ENCODE measurements at regions not wholly inside any gene's neighbourhood (a gene's known extent, or its start where the extent isn't known, plus 50 kb on each side); places are given as distances from the start of the nearest gene placed in this dataset.

DNA sequence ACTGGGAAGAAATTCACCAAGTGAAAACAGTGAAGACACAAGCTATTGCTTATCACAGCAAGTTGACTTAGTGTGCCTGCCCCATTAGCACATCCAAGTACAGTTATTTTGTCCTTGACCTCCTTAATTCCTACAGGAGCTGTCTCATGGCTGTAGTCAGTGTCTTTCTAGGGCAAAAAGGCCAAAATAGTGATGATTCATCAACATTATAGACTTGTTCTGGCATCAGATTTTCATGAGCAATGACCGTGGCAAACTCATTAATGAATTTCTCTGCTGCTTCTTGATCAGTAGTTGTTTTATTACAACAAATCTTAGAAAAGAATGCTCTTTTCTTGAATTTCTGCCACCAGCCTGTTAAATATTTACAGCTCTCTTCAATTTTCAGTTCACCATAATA is 1169.3 kb upstream of the DDX18 start:
- DNase-seq (ENCODE audit: low spot score) = no peak

DNA sequence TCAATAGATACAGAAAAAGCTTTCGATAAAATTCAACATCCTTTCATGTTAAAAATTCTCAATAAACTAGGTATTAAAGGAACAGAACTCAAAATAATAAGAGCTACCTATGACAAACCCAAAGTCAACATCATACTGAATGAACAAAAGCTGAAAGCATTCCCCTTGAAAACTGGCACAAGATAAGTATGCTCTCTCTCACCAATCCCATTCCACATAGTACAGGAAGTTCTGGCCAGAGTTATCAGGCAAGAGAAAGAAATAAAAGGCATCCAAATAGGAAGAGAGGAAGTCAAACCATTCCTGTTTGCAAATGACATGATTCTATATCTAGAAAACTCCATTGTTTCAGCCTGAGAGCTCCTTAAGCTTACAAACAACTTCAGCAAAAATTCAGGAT is 1145.8 kb upstream of the DDX18 start:
- no peak for DNase-seq (ENCODE audit: low spot score)

DNA sequence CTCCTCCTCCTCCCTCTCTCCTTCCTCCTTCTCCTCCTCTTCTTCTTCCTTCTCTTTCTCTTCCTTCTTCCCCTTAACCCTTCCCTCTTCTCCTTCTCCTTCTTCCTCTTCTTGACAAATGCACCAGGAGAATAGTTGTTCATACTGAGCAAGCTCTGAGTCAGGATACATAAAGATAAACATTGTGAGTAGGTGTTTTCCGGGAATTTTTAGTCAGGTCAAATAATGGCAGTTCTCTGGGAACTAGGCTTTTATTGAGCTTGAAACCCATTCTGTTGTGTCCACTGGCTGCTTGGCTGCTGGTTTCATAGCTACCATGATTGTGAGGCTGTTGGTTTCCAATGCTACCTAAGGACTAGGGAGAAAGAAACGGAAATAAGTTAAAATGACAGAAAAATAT is 1144.7 kb upstream of the DDX18 start:
- no peak for DNase-seq (ENCODE audit: low spot score)

DNA sequence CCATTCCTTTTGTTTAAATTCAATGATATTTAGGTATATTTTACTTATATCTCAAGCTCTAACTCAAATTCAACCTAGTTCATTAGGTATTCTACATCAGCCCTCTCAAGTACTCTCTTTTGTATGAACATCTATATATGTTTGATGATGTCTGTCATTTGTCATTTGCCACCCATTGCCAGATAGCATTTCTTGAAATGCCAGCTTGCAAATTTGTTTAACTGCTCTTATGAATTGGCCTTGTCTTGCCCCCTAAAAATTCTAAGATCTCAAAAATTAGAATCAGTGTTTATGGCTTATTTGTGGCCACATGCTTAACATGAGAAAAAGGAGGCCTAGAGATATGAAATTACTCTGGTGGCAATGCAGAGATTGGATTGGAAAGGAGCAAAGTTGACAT is 1140.3 kb upstream of the DDX18 start:
- no peak for DNase-seq (ENCODE audit: low spot score)

DNA sequence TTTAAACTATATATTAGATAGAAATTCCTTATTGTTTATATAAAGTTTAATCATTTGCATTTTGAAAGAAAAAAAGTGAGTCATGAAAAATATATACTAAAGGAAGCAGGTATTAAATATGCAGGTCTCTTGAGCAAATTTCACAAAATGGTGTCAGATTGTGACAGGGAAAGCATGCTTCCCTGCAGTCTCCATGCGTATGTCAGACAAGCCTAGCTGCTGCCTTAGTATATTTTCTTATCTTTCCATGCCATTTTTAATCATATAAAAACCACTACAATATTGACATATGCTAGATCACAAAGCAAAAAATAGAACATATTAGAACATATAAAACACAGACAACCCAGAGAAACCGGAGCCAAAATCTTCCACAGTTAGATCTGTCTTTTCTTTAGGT is 1137.7 kb upstream of the DDX18 start:
- DNase-seq (ENCODE audit: low spot score) = no peak

DNA sequence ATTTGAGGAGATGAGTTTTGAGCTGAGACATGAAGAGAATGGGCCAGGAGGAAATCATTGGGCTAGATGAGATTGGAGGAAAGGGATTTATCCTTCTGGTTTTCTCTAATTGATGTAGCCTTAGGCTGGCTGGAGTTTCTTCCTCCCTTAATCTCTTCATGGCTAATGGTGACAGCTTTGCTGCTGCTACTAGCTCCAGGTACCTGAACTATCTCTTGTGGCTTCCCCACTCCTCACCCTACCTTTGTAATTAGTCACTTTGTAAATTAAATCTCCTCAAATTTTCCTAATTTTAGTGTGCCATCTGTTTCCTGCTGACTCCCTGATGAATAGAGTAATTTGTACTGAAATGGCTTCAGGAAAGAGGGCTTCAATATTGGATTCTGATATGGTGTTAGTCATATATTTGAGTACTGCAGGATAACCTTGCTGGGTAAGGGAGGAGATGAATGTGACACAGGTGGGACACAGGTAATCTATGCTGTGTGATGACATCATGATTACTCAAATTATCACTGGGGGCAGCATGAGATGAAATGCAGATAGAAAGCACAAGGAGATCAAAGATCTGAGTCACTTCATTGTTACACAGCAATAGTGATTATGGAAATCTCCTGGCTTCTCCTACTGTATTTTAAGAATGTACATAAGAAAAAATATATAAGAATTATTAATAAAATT is 1134.1 kb upstream of the DDX18 start:
- DNase-seq (ENCODE audit: low spot score) = no peak

DNA sequence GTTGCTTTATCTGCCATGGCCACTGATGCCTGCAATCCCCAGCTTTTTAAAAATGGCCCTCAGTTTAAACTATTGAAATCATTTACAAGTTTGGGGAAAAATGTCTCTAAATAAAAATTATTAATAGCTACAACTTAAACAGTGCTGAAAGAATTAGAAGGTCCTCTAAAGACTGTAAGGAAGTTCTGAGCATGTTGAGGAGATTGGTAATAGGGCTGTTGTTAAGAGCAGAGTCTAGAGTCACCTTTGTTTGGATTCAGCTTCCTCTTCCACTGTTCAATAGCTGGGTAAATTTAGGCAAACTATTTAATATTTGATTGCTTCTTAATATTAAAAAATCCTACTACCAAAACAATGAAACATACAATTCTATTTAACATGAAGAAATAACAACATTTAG is 1127.1 kb upstream of the DDX18 start:
- DNase-seq (ENCODE audit: low spot score) = no peak

DNA sequence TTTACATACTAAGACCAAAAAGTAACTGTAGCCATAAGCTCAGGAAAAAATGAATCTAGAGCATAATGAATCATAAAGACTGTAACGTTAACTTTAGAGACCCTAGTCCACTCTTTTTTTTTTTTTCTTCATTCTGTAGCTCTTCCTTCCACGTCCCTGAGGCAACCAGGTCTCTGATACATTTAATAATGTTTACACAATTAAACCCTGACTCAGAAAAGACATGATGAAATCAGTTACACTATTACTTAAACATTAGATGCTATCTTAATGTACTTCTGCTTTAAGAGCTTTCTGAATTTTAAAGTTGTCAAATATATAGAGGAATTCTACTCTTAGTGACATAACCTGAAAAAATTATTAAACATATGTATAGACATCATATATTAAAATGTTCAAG is 1121.5 kb upstream of the DDX18 start:
- DNase-seq (ENCODE audit: low spot score) = no peak

DNA sequence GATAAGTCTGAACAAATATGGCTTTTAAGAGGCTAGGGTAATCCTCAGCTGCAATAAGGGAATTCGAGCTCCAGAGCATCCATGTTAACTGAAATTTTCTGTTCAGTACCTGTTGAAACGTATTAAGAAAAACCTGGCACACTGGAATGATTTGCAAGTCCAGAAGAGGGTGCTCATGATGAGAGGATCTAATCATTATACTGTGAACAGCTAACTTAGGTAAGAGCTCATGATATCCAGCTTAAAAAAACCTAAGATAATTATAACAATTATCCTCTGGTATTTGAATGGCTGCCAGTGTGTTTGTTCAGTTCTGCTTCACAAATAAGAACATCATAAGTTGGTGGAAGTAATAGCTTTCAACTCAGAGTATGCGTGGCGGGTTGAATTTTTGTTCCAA is 1118.3 kb upstream of the DDX18 start:
- no peak for DNase-seq (ENCODE audit: low spot score)

DNA sequence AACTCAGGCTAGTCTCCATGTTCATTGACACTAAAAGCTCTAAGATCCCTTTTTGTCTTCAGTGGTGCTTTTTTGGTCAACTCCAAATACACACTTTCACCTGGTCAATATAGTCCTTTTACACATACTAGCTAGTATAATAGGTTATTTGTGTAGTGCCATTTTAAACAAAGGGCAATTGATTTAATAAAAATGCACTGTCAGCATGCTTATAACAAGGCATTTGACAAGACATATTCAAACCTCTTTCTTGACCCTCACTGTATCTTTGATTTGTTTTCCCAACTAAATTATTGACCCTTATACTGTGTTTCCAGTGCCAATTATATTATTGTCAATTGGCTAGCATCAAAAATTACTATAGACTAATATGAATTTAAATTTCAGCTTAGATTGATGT is 1117.6 kb upstream of the DDX18 start:
- DNase-seq (ENCODE audit: low spot score) = no peak

DNA sequence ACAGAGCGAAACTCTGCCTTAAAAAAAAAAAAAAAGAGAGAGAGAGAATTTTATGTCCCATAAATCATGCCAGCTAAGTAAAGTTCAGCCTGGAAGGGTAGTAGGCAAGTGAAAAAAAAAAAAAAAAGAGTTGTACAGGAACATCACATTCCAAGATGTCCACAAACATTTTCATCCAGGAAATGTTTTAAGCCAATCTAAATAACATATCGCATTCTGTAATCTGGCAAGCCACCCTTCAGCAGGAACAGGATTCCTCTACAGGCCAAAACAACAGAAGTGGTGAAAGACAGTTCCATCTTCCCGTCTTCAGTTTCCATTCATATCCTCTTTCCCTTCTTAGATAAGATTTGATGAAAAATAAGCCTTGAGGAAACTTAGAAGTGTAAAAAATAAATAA is 1108.1 kb upstream of the DDX18 start:
- DNase-seq (ENCODE audit: low spot score) = no peak

DNA sequence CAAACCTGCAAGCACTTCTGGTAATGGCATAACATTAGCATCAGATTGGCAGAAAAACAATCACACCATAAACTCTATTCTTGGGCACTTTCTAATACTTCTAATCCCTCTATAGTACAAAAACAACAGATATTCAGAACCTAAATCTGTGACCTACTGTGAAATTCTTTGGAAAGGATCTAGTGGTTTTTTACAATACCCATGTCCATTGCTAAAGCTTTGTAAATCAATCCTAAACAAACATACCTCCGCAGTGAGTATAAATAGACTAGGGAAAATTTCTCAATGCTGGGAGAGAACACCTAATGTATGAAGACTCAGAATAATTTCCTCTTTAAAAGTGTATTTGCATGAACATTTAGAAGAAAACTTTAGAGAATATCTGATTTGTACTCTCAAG is 1098.5 kb upstream of the DDX18 start:
- DNase-seq (ENCODE audit: low spot score) = no peak

DNA sequence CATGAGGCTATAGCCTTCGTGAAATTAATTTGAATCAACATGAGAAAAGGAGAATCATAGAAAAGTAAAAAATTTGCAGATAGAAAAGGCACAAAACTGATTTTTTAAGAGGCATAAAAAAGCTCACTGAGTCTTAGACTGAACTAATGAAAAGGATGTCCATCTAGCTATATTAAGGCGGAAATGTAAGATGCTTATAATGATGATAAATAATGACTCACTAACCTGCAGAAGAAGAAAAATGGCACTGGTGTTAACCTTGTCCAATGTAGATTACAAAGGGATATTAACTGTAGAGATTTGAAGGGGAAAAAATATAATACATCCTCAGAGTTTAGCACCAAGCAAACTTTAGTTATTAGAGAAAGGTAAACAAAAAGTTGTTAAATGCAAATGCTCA is 1098.0 kb upstream of the DDX18 start:
- no peak for DNase-seq (ENCODE audit: low spot score)

DNA sequence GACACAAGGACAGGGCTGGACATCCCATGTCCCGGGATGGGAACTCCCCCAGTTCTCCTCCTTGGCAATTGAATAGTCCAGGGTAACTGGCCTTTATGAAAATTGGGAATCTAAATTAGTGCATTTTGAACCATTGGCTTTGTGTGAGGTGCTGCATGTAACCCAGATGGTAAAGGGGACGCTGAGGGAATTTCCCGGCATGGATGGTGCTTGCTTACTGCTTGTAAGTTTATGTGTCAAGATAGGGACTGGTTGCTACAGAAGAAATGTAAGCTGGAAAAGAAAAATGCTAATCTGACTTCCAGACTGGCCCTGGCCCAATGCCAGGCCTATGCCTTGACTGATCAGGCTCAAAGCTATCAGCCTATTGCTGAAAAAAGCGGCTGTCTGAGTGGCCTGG is 1096.7 kb upstream of the DDX18 start:
- no peak for DNase-seq (ENCODE audit: low spot score)

DNA sequence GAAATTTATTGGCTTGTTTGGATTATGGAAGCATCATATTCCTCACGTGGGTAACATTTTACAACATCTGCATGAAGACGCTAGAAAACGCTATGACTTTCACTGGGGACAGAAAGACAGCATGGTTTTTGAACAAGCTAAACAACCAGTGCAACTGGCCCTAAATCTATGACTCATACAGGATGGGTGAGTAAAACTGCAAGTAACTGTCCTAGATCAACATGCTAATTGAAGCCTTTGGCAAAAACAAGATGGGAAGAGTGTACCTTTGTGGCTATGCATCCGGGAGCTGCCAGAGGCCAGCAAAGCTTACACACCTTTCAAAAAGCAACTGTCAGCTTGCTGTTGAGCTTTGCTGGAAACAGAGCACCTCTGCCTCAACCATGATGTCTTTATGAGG is 1096.0 kb upstream of the DDX18 start:
- DNase-seq (ENCODE audit: low spot score) = no peak

DNA sequence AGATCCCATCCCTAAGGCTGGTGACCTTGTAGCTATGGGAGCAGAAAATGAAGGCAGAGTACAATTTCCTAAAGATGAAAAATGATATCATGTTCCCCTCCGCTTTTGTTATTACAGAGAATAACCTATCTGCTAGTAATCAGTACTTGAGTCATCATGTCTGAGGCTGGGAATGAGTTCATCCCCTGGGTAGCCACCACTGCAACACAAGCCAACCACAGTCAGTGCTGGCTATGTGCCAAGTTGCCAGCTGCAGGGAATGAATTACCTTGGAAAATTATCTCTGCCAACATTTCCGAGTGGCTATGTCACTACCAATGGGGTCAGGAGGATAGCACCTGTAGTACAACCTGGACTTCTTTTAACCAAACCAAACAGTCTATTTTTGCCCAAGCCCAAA is 1094.7 kb upstream of the DDX18 start:
- DNase-seq (ENCODE audit: low spot score) = no peak

DNA sequence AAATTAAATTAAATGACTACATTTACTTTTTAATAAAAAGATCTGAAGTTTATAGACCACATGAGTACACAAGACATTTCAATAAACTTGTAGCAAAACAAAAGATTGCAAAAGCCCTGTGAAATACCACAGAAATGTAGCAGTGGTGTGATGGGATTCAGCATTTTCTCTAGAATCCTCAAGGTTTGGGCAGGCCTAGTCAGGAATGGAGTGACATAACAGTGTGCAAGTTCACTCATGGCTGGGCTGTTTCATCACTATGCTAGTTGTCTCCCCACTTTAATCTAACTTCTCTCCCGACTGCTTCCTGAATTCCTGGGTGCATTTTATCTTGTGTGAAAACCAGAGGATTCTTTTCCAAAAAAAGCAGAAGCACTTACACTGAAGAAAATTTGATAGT is 1089.9 kb upstream of the DDX18 start:
- DNase-seq (ENCODE audit: low spot score) = no peak

DNA sequence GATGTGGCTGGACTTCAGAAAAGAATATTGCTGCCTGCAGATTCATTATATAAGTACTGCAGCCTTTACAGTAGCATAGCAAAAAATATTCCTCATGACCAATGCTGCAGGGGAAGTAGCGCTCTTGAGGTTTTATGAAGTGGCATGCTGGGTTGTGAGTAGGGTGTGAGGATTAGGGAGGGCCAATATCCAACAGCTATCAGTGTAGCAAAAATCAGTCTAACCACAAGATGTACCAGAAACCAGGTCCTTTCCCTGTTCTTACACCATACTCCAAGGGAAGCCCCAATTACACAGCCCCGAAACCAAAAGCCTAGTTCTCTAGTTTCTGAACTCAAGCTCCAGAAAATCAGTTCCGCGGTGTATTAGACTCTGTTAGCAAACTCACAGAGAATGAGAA is 1082.2 kb upstream of the DDX18 start:
- DNase-seq (ENCODE audit: low spot score) = no peak

DNA sequence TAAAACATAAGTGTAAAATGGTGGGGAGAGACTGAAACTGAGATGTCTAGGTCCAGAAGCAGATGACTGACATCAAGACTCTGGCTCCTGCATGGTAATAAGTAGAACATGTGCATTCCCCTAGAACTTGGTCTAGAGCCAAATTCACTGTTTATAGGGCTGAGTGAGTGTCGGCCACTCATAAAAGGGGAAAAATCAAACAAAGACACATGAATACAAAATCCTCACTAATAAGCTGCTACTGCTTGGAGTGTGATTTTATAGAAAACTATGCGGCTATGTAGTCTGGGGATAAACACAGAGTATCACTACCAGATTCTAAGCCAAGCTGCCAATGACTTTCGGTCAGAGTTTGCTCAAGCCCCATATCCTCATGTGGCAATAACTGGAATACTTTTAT is 1080.8 kb upstream of the DDX18 start:
- DNase-seq (ENCODE audit: low spot score) = no peak

DNA sequence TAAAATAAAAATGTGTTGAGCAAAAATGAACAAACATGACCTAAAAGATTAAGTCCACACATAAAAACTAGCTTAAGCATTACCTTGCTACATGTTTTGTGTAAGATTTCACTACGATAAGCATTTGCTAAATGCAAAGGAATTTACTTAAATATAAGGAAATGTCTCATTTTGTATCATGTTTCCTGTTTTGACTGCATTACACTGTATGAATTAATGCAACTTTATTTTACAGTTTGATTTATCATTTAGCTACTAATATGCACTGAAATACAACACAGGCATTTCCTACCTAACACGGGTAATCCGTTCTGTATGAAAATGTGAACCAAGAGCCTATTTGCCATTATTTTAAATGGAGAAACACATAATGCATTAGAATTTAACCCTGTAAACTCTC is 1076.5 kb upstream of the DDX18 start:
- DNase-seq (ENCODE audit: low spot score) = no peak

DNA sequence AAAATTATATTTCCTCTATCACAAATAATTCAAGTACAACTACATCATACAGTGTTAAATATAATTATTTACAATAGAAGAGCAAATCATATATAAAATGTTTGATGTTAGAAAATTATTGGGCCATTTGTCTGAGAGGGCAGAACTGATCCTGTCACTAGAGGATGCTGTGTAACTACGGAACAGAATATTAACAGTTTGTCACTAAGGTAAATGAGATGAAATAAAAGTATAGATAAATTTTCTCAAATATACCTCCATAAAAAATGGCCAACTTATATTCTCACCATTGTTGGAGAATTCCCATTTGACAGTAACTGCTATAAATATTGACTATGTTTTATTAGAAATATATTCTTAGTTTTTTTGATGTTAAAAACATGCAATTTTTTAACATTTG is 1067.4 kb upstream of the DDX18 start:
- DNase-seq (ENCODE audit: low spot score) = no peak

DNA sequence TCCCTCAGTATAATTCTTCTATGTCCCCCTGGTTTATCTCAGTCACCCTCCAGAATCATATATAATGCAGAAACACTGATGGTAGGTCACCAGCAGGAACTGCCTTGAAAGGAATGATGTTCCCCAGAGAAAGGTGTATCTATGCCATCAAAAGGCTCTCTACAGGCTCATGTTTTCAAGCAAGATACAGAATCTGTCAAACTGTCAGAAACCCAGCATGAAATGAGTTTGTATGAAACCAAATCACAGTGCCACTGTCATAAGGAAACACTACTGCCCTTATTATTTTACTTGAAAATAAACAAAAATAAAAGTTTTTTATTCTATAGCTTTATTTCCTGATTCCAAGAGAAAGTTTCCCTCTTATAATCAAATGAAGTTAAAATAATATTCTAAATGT is 1064.5 kb upstream of the DDX18 start:
- DNase-seq (ENCODE audit: low spot score) = no peak

DNA sequence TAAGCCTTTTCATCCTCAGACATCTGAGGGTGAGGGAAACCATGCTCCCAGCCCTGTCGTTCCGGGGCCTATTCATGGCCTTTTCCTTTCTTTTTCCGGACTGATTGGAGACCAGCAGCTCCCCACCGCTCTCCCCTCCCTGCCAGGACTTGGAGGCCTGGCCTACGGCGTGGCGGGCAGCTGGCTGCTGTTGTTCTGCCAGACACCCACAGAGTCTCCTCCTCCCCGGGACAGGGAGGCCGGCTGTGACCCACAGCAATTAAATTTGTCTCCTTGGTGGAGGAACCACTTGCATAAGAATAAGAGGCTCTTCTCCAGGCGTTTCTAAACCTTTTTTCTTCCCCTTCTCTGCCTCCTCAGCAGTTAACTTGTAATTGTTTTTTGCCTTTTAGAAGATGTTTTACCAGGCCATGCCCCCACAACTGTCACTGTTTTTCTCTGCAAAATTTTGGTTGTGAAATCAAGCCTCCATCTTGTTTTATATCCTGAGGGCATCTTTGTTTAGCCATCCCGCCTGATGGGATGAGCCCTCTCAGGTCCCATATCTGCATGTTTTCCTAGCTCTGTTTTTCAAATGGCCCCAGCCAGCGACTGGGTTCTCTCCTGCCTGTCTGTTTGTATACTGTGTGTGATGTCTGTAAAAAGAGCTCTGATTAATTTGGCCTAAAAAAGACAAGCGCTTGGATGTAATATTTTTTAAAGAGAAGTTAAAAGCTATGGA is 1060.0 kb upstream of the DDX18 start:
- no peak for DNase-seq (ENCODE audit: low spot score)

DNA sequence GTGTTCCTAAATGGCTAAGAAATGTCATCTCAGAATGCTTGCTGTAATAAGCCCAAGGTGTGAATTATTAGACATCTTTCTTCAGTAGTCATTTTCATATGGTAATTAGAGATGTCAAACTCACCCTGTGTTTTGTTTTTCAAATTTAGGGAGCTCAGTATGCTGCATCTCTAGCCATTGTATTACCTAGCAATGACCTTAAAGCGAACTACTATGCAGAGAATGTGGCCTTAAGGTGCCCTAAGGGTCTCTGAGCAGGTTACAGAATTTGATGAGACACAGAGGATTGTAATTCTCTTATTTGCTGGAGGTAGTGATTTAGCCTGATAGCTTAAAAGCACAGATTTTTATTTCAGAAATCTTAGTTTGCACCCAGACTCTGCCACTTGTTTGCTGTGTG is 1052.6 kb upstream of the DDX18 start:
- no peak for DNase-seq (ENCODE audit: low spot score)
